Gastrocnemius medialis (tissue), 4 donors: ENCODE measurements at regions not wholly inside any gene's neighbourhood (a gene's known extent, or its start where the extent isn't known, plus 50 kb on each side); places are given as distances from the start of the nearest gene placed in this dataset.

Source experiments
- ATAC-seq, 2 donors: fragments of 150-250 bp; one replicate each; pipeline ENCODE4 v1.9.1; 2016
- DNase-seq, 2 donors: peaks; one replicate each; pipeline ENCODE4 v3.0.0-alpha.2; 2019
- H3K27ac ChIP-seq, 4 donors: fragments of 200-600 bp; sonication (generic); 1 replicate in 1 of 4; 2 replicates in 3 of 4; pipeline ENCODE4 v1.5.1; 2016 to 2018; ENCODE audit warnings: mild to moderate bottlenecking in 2 of 4, moderate library complexity in 1 of 4
- H3K27me3 ChIP-seq, 3 donors: fragments of 200-600 bp; sonication (generic) in 2 of 3; 1 replicate in 1 of 3; 2 replicates in 2 of 3; pipeline versions ENCODE4 v1.5.1 to v1.6.0; 2016 to 2019; ENCODE audit warnings: mild to moderate bottlenecking in 1 of 3, moderate library complexity in 1 of 3
- H3K36me3 ChIP-seq, 2 donors: fragments of 200-600 bp; sonication (generic) in 1 of 2; one replicate each; pipeline ENCODE4 v1.5.1; 2017 to 2018
- H3K4me1 ChIP-seq, 2 donors: fragments of 200-600 bp; sonication (generic) in 1 of 2; one replicate each; pipeline ENCODE4 v1.5.1; 2016 to 2017; ENCODE audit warnings: mild to moderate bottlenecking in 2 of 2
- H3K4me3 ChIP-seq, 4 donors: fragments of 200-600 bp; sonication (generic) in 3 of 4; 1 replicate in 1 of 4; 2 replicates in 3 of 4; pipeline ENCODE4 v1.5.1; 2016 to 2019; ENCODE audit warnings: mild to moderate bottlenecking in 2 of 4
- H3K9me3 ChIP-seq, 3 donors: fragments of 200-600 bp; sonication (generic) in 2 of 3; 1 replicate in 1 of 3; 2 replicates in 2 of 3; pipeline ENCODE4 v1.5.1; 2016 to 2019
- POLR2A ChIP-seq, 2 donors: fragments of 450-650 bp; IDR thresholded peaks; one replicate each; pipeline ENCODE4 v1.6.1; 2017; ENCODE audit warnings: antibody characterized with exemption in 2 of 2, mild to moderate bottlenecking in 2 of 2, moderate library complexity in 2 of 2
- in situ Hi-C, 4 donors: fragments of 200-750 bp; cut with MboI; loops; one replicate each; pipeline versions ENCODE4 v1.15.0 to v1.8.0; 2017; ENCODE audit warnings: low sequenced_read_pairs in 4 of 4
- intact Hi-C: fragments of 100-400 bp; cut with DNase I; formaldehyde crosslinking; loops from one replicate; pipeline ENCODE4 v1.15.1; 2023; ENCODE audit warnings: low total_unique reads
- TF ChIP-seq, protein P1 (sequence below), 5 experiments: fragments of 450-650 bp in 3 of 5; fragments of 200-600 bp in 2 of 5; sonication (generic) in 2 of 5; IDR thresholded peaks in 4 of 5; conservative IDR thresholded peaks in 1 of 5; 1 replicate in 4 of 5; 2 replicates in 1 of 5; pipeline ENCODE4 v1.5.1; 2016 to 2019; ENCODE audit warnings: antibody characterized with exemption in 5 of 5, mild to moderate bottlenecking in 3 of 5, moderate library complexity in 3 of 5

DNA sequence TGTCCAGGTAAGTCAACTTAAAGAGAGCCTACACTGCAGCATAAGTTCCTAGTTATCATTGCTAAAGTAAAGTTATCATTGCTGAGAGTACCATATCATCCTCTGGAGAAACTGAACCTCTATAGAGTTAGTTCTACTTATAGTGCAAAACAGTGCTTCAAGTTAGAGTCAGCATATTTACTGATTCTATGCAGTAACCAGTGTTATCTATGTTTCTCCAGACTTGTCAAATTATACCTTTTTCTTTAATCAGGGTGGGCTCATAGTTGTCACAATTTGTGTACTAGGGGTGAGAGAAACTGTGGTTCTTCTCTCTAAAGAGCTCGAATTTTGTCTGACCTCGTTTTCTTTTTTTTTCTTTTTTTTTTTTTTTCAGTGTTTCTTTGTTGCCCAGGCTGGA is 79.6 kb downstream of the ANXA2R start:
- DNase-seq: no peak
- no peak for ATAC-seq
- Histone ChIP-seq H3K27me3 (peaks cover 0 to 5% (median 0%) of the 10 kb centered on the region in 3 donors), H3K4me1 (no peaks in the 10 kb centered on the region), H3K9me3 (no peaks in the 10 kb centered on the region), H3K4me3 (no peak overlapping the region), H3K27ac (no peak overlapping the region), H3K36me3 (no peaks in the 10 kb centered on the region)
- intact Hi-C loops (no loop called here), in situ Hi-C loops (no loop called here)
- TF ChIP-seq, protein P1, sequence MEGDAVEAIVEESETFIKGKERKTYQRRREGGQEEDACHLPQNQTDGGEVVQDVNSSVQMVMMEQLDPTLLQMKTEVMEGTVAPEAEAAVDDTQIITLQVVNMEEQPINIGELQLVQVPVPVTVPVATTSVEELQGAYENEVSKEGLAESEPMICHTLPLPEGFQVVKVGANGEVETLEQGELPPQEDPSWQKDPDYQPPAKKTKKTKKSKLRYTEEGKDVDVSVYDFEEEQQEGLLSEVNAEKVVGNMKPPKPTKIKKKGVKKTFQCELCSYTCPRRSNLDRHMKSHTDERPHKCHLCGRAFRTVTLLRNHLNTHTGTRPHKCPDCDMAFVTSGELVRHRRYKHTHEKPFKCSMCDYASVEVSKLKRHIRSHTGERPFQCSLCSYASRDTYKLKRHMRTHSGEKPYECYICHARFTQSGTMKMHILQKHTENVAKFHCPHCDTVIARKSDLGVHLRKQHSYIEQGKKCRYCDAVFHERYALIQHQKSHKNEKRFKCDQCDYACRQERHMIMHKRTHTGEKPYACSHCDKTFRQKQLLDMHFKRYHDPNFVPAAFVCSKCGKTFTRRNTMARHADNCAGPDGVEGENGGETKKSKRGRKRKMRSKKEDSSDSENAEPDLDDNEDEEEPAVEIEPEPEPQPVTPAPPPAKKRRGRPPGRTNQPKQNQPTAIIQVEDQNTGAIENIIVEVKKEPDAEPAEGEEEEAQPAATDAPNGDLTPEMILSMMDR (IDR thresholded peaks at IDR 0.05 in 4 of 5, conservative IDR thresholded peaks at IDR 0.05 in 1 of 5): no peak
- TF ChIP-seq POLR2A (IDR thresholded peaks at IDR 0.05): no peak

DNA sequence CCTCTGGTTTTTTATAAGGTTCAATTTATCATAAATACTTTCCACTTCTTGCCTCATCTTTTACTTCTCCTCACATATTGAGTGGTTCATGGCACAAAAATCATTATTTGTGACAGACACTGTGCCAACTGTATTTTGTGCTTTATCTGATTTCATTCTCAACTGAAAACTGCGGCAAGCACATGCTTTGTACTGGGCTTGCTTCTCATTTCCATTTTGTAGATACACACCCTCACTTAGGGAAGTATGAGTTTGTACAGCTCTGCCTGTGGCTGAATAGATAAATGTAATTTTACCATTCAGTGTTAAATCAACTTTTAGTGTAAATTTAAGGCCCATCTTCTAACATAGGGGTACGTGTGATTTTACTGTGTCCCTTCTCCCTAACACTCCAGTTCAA is 83.6 kb downstream of the ANXA2R start:
- H3K27me3 ChIP-seq: peaks cover 36 to 37% (median 36%) of the 10 kb centered on the region in 3 donors
- intact Hi-C loops: no loop called here
- H3K4me3 ChIP-seq: no peak overlapping the region
- H3K9me3 ChIP-seq: no peaks in the 10 kb centered on the region
- no peak for TF ChIP-seq POLR2A (IDR thresholded peaks at IDR 0.05)
- TF ChIP-seq, protein P1 (IDR thresholded peaks at IDR 0.05 in 4 of 5, conservative IDR thresholded peaks at IDR 0.05 in 1 of 5): no peak
- ATAC-seq: no peak
- H3K27ac ChIP-seq: no peak overlapping the region
- in situ Hi-C loops: no loop called here
- H3K36me3 ChIP-seq: no peaks in the 10 kb centered on the region
- DNase-seq: no peak
- peaks cover 9% of the 10 kb centered on the region in 2 donors for H3K4me1 ChIP-seq

DNA sequence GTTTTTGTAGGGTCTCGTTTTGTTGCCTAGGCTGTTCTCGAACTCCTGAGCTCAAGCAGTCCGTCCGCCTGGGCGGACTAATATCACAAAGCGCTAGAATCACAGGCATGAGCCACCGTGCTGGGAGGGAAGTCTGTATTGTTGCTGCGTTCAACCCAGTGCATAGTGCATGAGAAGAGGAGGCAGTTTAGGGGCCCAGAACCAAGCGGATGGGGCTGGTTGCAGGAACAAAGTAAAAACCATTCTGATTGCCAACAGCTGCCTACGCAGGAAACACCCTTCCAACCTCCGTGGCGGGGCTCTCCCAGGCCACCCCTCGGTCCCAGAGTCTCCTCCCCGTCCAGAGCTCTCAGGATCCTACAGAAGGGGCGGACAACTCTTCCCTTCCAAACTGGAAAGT is 87.1 kb downstream of the ANXA2R start:
- Histone ChIP-seq H3K36me3 (no peaks in the 10 kb centered on the region), H3K4me3 (peak overlapping the region in 1 of 4 donors; percentile 74), H3K4me1 (peaks cover 22 to 33% of the 10 kb centered on the region in 2 donors), H3K27ac (no peak overlapping the region), H3K27me3 (peaks cover 69 to 71% (median 69%) of the 10 kb centered on the region in 3 donors), H3K9me3 (no peaks in the 10 kb centered on the region)
- in situ Hi-C loops: loop anchor here in 1 of 4 donors (5.0 kb wide), 1 partner anchor 39 kb away; no protein-coding TSS in a partner anchor
- intact Hi-C loops: loop anchor here (5.0 kb wide), 1 partner anchor 46 kb away; no protein-coding TSS in a partner anchor
- ATAC-seq (no peak), DNase-seq (no peak)
- TF ChIP-seq, protein P1 (IDR thresholded peaks at IDR 0.05 in 4 of 5, conservative IDR thresholded peaks at IDR 0.05 in 1 of 5): no peak
- no peak for TF ChIP-seq POLR2A (IDR thresholded peaks at IDR 0.05)

DNA sequence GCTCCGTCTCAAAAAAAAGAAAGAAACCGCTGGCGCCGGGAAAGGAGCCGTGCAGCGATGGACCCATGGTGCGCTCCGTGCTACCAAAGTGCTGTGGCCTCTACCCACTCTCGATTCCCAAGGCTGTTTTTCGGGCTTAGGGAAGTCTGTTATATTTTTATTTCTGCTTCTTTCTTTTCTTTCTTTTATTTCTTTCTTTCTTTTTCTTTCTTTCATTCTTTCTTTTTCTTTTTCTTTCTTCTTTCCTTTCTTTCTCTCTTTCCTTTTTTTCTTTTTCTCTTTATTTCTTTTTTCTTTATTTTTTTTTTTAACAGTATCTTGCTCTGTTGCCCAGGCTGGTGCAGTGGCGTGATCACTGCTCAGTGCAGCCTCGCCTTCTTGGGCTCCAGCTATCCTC is 87.5 kb downstream of the ANXA2R start:
- intact Hi-C loops: loop anchor here (5.0 kb wide), 1 partner anchor 45 kb away; no protein-coding TSS in a partner anchor
- TF ChIP-seq POLR2A (IDR thresholded peaks at IDR 0.05): no peak
- H3K4me1 ChIP-seq: peaks cover 22 to 33% of the 10 kb centered on the region in 2 donors
- no peaks in the 10 kb centered on the region for H3K36me3 ChIP-seq
- H3K4me3 ChIP-seq: peak overlapping the region; percentile 60 to 74 (median 65)
- DNase-seq: no peak
- H3K27me3 ChIP-seq: peaks cover 69 to 73% (median 69%) of the 10 kb centered on the region in 3 donors
- no peaks in the 10 kb centered on the region for H3K9me3 ChIP-seq
- no peak for ATAC-seq
- in situ Hi-C loops: loop anchor here in 1 of 4 donors (5.0 kb wide), 1 partner anchor 40 kb away; no protein-coding TSS in a partner anchor
- no peak overlapping the region for H3K27ac ChIP-seq

DNA sequence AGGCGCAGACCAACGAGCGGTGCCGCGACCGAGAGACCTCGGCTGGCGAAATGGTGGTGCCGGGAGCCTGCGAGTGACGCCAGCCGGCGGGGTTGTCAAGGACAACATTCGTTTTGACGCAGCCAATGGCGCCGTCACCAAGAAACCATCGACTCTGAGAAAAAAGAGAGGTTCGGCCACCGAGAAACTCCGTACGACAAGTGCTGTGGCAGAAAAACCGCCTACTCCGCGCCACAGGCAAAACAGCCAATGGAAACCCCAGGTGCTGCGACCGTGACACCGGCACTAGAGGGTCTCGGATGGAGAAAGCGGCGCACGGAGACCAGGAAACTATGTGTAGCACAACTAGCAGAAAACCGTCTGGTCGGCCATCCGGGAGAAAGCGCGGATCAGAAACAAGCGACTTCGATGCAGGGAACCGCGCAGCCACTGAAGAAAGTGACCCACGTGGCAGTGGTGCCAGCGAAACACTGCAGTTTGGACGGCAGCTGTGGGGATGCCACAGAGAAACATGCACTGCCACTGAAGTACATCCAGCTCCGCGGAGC is 88.8 kb downstream of the ANXA2R start:
- Histone ChIP-seq H3K4me3 (peak overlapping the region; percentile 60 to 74 (median 65)), H3K4me1 (peaks cover 22 to 33% of the 10 kb centered on the region in 2 donors), H3K27me3 (peaks cover 69 to 81% (median 69%) of the 10 kb centered on the region in 3 donors), H3K27ac (peak overlapping the region; percentile 80 to 84 (median 83)), H3K36me3 (no peaks in the 10 kb centered on the region), H3K9me3 (no peaks in the 10 kb centered on the region)
- in situ Hi-C loops: loop anchor here in 1 of 4 donors (5.0 kb wide), 1 partner anchor 41 kb away; no protein-coding TSS in a partner anchor
- DNase-seq (peak in 1 of 2 donors; percentile 17), ATAC-seq (peak; percentile 19 to 27)
- intact Hi-C loops: loop anchor here (2.0 to 5.0 kb wide), 4 partner anchors 43 to 169 kb away; partner anchors contain the start of gene ZNF131
- no peak for TF ChIP-seq POLR2A (IDR thresholded peaks at IDR 0.05)
- TF ChIP-seq, protein P1 (IDR thresholded peaks at IDR 0.05 in 4 of 5, conservative IDR thresholded peaks at IDR 0.05 in 1 of 5): no peak
